ENCODE measurements at regions not wholly inside any gene's neighbourhood (a gene's known extent, or its start where the extent isn't known, plus 50 kb on each side); places are given as distances from the start of the nearest gene placed in this dataset.

DNA sequence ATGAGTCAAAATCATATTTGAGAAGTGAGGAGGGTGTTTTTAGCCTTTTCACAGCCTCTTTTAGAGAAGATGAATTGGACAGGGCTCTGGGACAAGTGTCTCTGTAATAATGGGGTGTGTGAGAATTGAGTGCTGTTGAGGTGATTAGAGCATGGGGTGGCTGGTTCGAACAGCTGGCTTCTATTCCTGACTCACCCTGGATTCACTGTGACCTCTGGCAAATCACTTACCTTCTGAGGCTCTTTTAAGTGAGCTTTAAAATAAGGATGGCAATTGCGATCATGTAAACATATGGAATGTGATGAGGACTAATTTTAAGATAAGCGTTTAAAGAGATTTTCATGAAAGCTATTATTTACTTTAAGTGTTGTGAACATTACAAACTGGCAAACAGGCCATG, 243.4 kb downstream of the ADGRL2 start:
- no peaks in the 10 kb centered on the region for H4K20me1 ChIP-seq (ENCODE audit: control insufficient read depth, insufficient read depth, low read depth, low read length)
- H3K4me3 ChIP-seq (ENCODE audit: low read length) = no peak overlapping the region
- TF ChIP-seq EZH2phosphoT487 (IDR thresholded peaks at IDR 0.05; ENCODE audit: borderline replicate concordance, low read length) = no peak
- TF ChIP-seq, protein P1, sequence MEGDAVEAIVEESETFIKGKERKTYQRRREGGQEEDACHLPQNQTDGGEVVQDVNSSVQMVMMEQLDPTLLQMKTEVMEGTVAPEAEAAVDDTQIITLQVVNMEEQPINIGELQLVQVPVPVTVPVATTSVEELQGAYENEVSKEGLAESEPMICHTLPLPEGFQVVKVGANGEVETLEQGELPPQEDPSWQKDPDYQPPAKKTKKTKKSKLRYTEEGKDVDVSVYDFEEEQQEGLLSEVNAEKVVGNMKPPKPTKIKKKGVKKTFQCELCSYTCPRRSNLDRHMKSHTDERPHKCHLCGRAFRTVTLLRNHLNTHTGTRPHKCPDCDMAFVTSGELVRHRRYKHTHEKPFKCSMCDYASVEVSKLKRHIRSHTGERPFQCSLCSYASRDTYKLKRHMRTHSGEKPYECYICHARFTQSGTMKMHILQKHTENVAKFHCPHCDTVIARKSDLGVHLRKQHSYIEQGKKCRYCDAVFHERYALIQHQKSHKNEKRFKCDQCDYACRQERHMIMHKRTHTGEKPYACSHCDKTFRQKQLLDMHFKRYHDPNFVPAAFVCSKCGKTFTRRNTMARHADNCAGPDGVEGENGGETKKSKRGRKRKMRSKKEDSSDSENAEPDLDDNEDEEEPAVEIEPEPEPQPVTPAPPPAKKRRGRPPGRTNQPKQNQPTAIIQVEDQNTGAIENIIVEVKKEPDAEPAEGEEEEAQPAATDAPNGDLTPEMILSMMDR (IDR thresholded peaks at IDR 0.05; ENCODE audit: low read depth, low read length, poor library complexity, severe bottlenecking) = no peak

DNA sequence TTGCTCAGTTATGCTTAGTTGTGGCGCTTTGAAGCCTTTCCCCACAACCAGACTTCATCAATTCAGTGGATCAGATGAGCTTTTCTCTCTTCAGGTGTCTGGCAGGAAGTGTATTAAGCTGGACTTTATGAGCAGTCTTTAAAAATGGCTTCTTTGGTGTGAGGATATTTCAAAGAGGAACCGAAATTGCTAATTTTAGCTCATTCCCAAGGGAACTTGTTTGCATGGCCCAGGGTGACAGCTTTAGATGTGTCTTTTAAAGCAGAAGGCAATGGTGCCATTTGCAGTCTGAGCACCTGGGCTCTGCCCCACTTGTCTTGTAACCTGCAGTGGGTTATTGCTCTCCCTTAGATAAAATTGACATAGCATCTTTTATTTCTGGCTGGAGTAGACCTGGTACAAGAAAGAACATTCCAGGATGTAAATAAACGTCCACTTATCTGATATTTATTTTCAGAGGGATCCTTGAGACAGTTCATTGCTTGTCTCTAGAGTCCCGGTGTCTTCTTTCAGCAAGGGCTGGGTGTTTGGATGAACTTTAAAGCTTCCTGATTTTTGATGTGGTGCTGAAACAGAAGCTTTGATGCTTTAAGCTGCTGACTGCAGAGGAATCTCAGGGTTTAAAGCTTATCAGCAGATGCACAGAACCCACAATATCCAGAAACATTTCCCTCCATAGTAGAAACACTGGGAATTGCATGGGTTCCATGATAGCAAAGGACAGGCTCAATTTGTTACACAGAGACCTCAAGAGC, 241.7 kb downstream of the ADGRL2 start:
- no peaks in the 10 kb centered on the region for H3K4me1 ChIP-seq (ENCODE audit: control insufficient read depth, low read length)
- no peaks in the 10 kb centered on the region for H4K20me1 ChIP-seq (ENCODE audit: control insufficient read depth, insufficient read depth, low read depth, low read length)
- H3K79me2 ChIP-seq (ENCODE audit: control insufficient read depth, low read length) = no peaks in the 10 kb centered on the region
- H3K27ac ChIP-seq (ENCODE audit: low read depth, low read length) = no peak overlapping the region
- no peaks in the 10 kb centered on the region for H3K36me3 ChIP-seq (ENCODE audit: control insufficient read depth, low read length)
- H3K4me2 ChIP-seq (ENCODE audit: low read length) = no peak overlapping the region
- no peak for TF ChIP-seq EZH2phosphoT487 (IDR thresholded peaks at IDR 0.05; ENCODE audit: borderline replicate concordance, low read length)
- TF ChIP-seq, protein P1 (IDR thresholded peaks at IDR 0.05; ENCODE audit: low read depth, low read length, poor library complexity, severe bottlenecking) = no peak
- H3K27me3 ChIP-seq (ENCODE audit: control insufficient read depth, low read length) = no peaks in the 10 kb centered on the region
- no peak overlapping the region for H3K4me3 ChIP-seq (ENCODE audit: low read length)
- H3K9me2 ChIP-seq (replicated peaks; ENCODE audit: control insufficient read depth, low read length) = no peaks in the 10 kb centered on the region
- no peaks in the 10 kb centered on the region for H3F3A ChIP-seq (ENCODE audit: control insufficient read depth, insufficient read depth)
- H3K9me3 ChIP-seq (ENCODE audit: control insufficient read depth, insufficient read depth, low read length) = no peaks in the 10 kb centered on the region

More for the DNA sequence above, 243.4 kb downstream of the ADGRL2 start:
- Histone ChIP-seq H3K9me2 (replicated peaks; ENCODE audit: control insufficient read depth, low read length) (no peaks in the 10 kb centered on the region), H3K4me1 (ENCODE audit: control insufficient read depth, low read length) (no peaks in the 10 kb centered on the region), H3K36me3 (ENCODE audit: control insufficient read depth, low read length) (no peaks in the 10 kb centered on the region), H3K27ac (ENCODE audit: low read depth, low read length) (no peak overlapping the region), H3F3A (ENCODE audit: control insufficient read depth, insufficient read depth) (no peaks in the 10 kb centered on the region), H3K79me2 (ENCODE audit: control insufficient read depth, low read length) (no peaks in the 10 kb centered on the region), H3K27me3 (ENCODE audit: control insufficient read depth, low read length) (no peaks in the 10 kb centered on the region), H3K9me3 (ENCODE audit: control insufficient read depth, insufficient read depth, low read length) (no peaks in the 10 kb centered on the region), H3K4me2 (ENCODE audit: low read length) (no peak overlapping the region)
